GM23338 (cell line): ENCODE measurements at regions not wholly inside any gene's neighbourhood (a gene's known extent, or its start where the extent isn't known, plus 50 kb on each side); places are given as distances from the start of the nearest gene placed in this dataset.

Experiments used
- ATAC-seq: fragments of 200-7000 bp; cut with Tn5 transposase; 3 replicates; pipeline ENCODE4 v1.9.1; 2020
- DNase-seq: peaks from one replicate; pipeline ENCODE4 v3.0.0-alpha.2; 2015; ENCODE audit warnings: low spot score
- H2AFZ ChIP-seq: fragments of 200-600 bp; sonication (generic); 2 replicates; pipeline ENCODE4 v1.8.0; 2016; ENCODE audit warnings: antibody characterized with exemption, mild to moderate bottlenecking, moderate library complexity
- H3F3A ChIP-seq: fragments of 200-600 bp; sonication (generic); replicated peaks from 2 replicates; pipeline ENCODE4 v1.8.0; 2017; ENCODE audit warnings: antibody characterized with exemption, mixed run types, low read depth
- H3K27ac ChIP-seq: fragments of 200-600 bp; sonication (generic); 2 replicates; pipeline ENCODE4 v1.6.1; 2016; ENCODE audit warnings: low read depth
- H3K27me3 ChIP-seq: fragments of 200-600 bp; sonication (generic); 2 replicates; pipeline ENCODE4 v1.8.0; 2016; ENCODE audit warnings: mild to moderate bottlenecking, mixed run types, moderate library complexity; ENCODE audit not compliant: insufficient read depth
- H3K36me3 ChIP-seq: fragments of 200-600 bp; sonication (generic); 2 replicates; pipeline ENCODE4 v1.8.0; 2016; ENCODE audit warnings: mild to moderate bottlenecking; ENCODE audit not compliant: insufficient read depth
- H3K4me1 ChIP-seq: fragments of 200-600 bp; sonication (generic); 2 replicates; pipeline ENCODE4 v1.8.0; 2016; ENCODE audit warnings: mild to moderate bottlenecking, moderate library complexity; ENCODE audit not compliant: insufficient read depth
- H3K4me2 ChIP-seq: fragments of 200-600 bp; sonication (generic); 2 replicates; pipeline ENCODE4 v1.7.1; 2017; ENCODE audit warnings: mixed run types
- H3K4me3 ChIP-seq: fragments of 200-600 bp; sonication (generic); 2 replicates; pipeline ENCODE4 v1.6.1; 2016; ENCODE audit warnings: mixed run types
- H3K79me2 ChIP-seq: fragments of 200-600 bp; sonication (generic); replicated peaks from 2 replicates; pipeline ENCODE4 v1.8.0; 2017; ENCODE audit warnings: mild to moderate bottlenecking; ENCODE audit not compliant: insufficient read depth
- H3K9me2 ChIP-seq: fragments of 200-600 bp; sonication (generic); 2 replicates; pipeline ENCODE4 v1.8.0; 2017; ENCODE audit not compliant: insufficient read depth
- H4K20me1 ChIP-seq: fragments of 200-600 bp; sonication (generic); replicated peaks from 2 replicates; pipeline ENCODE4 v1.8.0; 2017; ENCODE audit warnings: mild to moderate bottlenecking; ENCODE audit not compliant: insufficient read depth
- H3K27ac Mint-ChIP-seq: 2 replicates; pipeline ENCODE4 v1.8.0; 2020; ENCODE audit warnings: inconsistent platforms, mild to moderate bottlenecking, moderate library complexity, mixed read lengths
- H3K27me3 Mint-ChIP-seq: 3 replicates; pipeline ENCODE4 v1.8.0; 2022; ENCODE audit warnings: low read depth, mild to moderate bottlenecking, moderate library complexity, mixed read lengths, inconsistent platforms; ENCODE audit not compliant: insufficient read depth, poor library complexity
- H3K36me3 Mint-ChIP-seq: 3 replicates; pipeline ENCODE4 v1.8.0; 2021; ENCODE audit warnings: low read depth, mild to moderate bottlenecking, inconsistent platforms, moderate library complexity, mixed read lengths
- H3K4me1 Mint-ChIP-seq: 3 replicates; pipeline ENCODE4 v1.8.0; 2020; ENCODE audit warnings: mild to moderate bottlenecking, inconsistent platforms, mixed read lengths
- H3K4me3 Mint-ChIP-seq: 3 replicates; pipeline ENCODE4 v1.8.0; 2021; ENCODE audit warnings: moderate library complexity, mild to moderate bottlenecking, inconsistent platforms, mixed read lengths
- H3K9me3 Mint-ChIP-seq: 3 replicates; pipeline ENCODE4 v1.8.0; 2020; ENCODE audit warnings: moderate library complexity, mild to moderate bottlenecking, inconsistent platforms, mixed read lengths
- CREB1 ChIP-seq: fragments of 250-450 bp; sonication (Bioruptor Pico); IDR thresholded peaks from 2 replicates; pipeline ENCODE4 v1.5.0; 2020; ENCODE audit warnings: low read depth, mild to moderate bottlenecking, moderate library complexity
- ETS1 ChIP-seq: IDR thresholded peaks from 2 replicates; pipeline ENCODE4 v1.6.1; 2016; ENCODE audit warnings: antibody characterized with exemption
- EZH2phosphoT487 ChIP-seq: fragments of 200-600 bp; sonication (generic); IDR thresholded peaks from one replicate; pipeline ENCODE4 v1.8.1; 2018; ENCODE audit warnings: antibody characterized with exemption; ENCODE audit not compliant: unreplicated experiment
- JUNB ChIP-seq: IDR thresholded peaks from one replicate; pipeline ENCODE4 v1.6.1; 2016; ENCODE audit warnings: antibody characterized with exemption; ENCODE audit not compliant: unreplicated experiment
- POLR2AphosphoS5 ChIP-seq: IDR thresholded peaks from 2 replicates; pipeline ENCODE4 v1.6.1; 2016; ENCODE audit warnings: antibody characterized with exemption, low read depth
- STAT1 ChIP-seq: IDR thresholded peaks from one replicate; pipeline ENCODE4 v1.6.1; 2016; ENCODE audit warnings: antibody characterized with exemption; ENCODE audit not compliant: unreplicated experiment
- ZNF114 ChIP-seq: fragments of 250-450 bp; sonication (Bioruptor Pico); IDR thresholded peaks from 2 replicates; pipeline ENCODE4 v1.5.0; 2020; ENCODE audit warnings: mild to moderate bottlenecking, moderate library complexity
- ZNF331 ChIP-seq: fragments of 250-450 bp; sonication (Bioruptor Pico); IDR thresholded peaks from 2 replicates; pipeline ENCODE4 v1.5.0; 2020; ENCODE audit warnings: low read depth, mild to moderate bottlenecking, moderate library complexity
- ZNF462 ChIP-seq: fragments of 250-450 bp; sonication (Bioruptor Pico); IDR thresholded peaks from 2 replicates; pipeline ENCODE4 v1.5.0; 2020; ENCODE audit warnings: mild to moderate bottlenecking, moderate library complexity

- TF ChIP-seq ZNF462 (CRISPR knock-in tag) = no peak
- TF ChIP-seq POLR2AphosphoS5 = no peak
- TF ChIP-seq JUNB = no peak
Measured at GRCh38 chr4:187480146-187481145, 515.1 kb upstream of the ZFP42 start (continued).

GRCh38 chr4:187484186-187484585 lies 511.4 kb upstream of the ZFP42 start:
- Mint-ChIP-seq H3K9me3 (peaks cover 33% of the 10 kb centered on the region), H3K36me3 (peaks cover 26% of the 10 kb centered on the region), H3K27ac (no peak overlapping the region), H3K4me3 (no peak overlapping the region), H3K27me3 (peaks cover 2% of the 10 kb centered on the region), H3K4me1 (peaks cover 5% of the 10 kb centered on the region; the same call in 2 of the 3 replicates)
- ATAC-seq (no peak), DNase-seq (no peak)
- H3K79me2 ChIP-seq = no peaks in the 10 kb centered on the region
- H3K4me3 ChIP-seq = no peak overlapping the region
- H3K4me1 ChIP-seq = no peaks in the 10 kb centered on the region
- no peaks in the 10 kb centered on the region for H3K36me3 ChIP-seq
- H2AFZ ChIP-seq = no peak overlapping the region
- H3K27me3 ChIP-seq = no peaks in the 10 kb centered on the region
- no peaks in the 10 kb centered on the region; the same call in 1 of the 2 replicates for H4K20me1 ChIP-seq
- no peak overlapping the region for H3K4me2 ChIP-seq
- no peak overlapping the region for H3K27ac ChIP-seq
- H3K9me2 ChIP-seq = no peaks in the 10 kb centered on the region; the same call in 1 of the 2 replicates
- no peaks in the 10 kb centered on the region for H3F3A ChIP-seq
- TF ChIP-seq ETS1 = no peak
- TF ChIP-seq STAT1 = no peak
- TF ChIP-seq JUNB = no peak
- no peak for TF ChIP-seq POLR2AphosphoS5
- no peak for TF ChIP-seq ZNF331 (CRISPR knock-in tag)
- no peak for TF ChIP-seq ZNF114 (CRISPR knock-in tag)
- TF ChIP-seq CREB1 = no peak
- TF ChIP-seq EZH2phosphoT487 = no peak
